Uterus (tissue), 3 donors: ENCODE measurements at regions not wholly inside any gene's neighbourhood (a gene's known extent, or its start where the extent isn't known, plus 50 kb on each side); places are given as distances from the start of the nearest gene placed in this dataset.

Experiments
- DNase-seq, 2 donors: peaks; one replicate each; pipeline ENCODE4 v3.0.0-alpha.2; 2019 to 2020
- H3K27ac ChIP-seq, 2 donors: fragments of 200-600 bp; sonication (generic); 1 replicate in 1 of 2; 2 replicates in 1 of 2; pipeline ENCODE4 v1.5.1; 2016 to 2018
- H3K27me3 ChIP-seq, 2 donors: fragments of 200-600 bp; sonication (generic); one replicate each; pipeline ENCODE4 v1.5.1; 2018 to 2019; ENCODE audit warnings: control low read depth in 1 of 2
- H3K36me3 ChIP-seq, 2 donors: fragments of 200-600 bp; sonication (generic); one replicate each; pipeline ENCODE4 v1.5.1; 2019; ENCODE audit warnings: control low read depth in 1 of 2
- H3K4me1 ChIP-seq, 2 donors: fragments of 200-600 bp; sonication (generic); one replicate each; pipeline ENCODE4 v1.5.1; 2018 to 2019; ENCODE audit warnings: control low read depth in 1 of 2
- H3K4me3 ChIP-seq, 2 donors: fragments of 200-600 bp; sonication (generic); 1 replicate in 1 of 2; 2 replicates in 1 of 2; pipeline ENCODE4 v1.5.1; 2018 to 2019; ENCODE audit warnings: mild to moderate bottlenecking in 1 of 2
- H3K9me3 ChIP-seq, 2 donors: fragments of 200-600 bp; sonication (generic); one replicate each; pipeline ENCODE4 v1.5.1; 2019; ENCODE audit warnings: control low read depth in 1 of 2
- CTCF ChIP-seq, 4 experiments: fragments of 200-600 bp in 2 of 4; fragments of 450-650 bp in 2 of 4; sonication (generic) in 2 of 4; IDR thresholded peaks; one replicate each; pipeline ENCODE4 v1.5.1; 2016 to 2019; ENCODE audit warnings: antibody characterized with exemption in 4 of 4, mild to moderate bottlenecking in 2 of 4, moderate library complexity in 1 of 4
- POLR2A ChIP-seq, 2 donors: fragments of 450-650 bp; IDR thresholded peaks; one replicate each; pipeline ENCODE4 v1.6.1; 2016; ENCODE audit warnings: antibody characterized with exemption in 2 of 2, mild to moderate bottlenecking in 1 of 2, moderate library complexity in 1 of 2
- intact Hi-C: fragments of 100-400 bp; cut with DNase I; formaldehyde crosslinking; loops from one replicate; pipeline ENCODE4 v1.15.1; 2023; ENCODE audit warnings: low total_unique reads
- donor health status: DM: yes; HTN: yes; CAD: no.

- TF ChIP-seq POLR2A (IDR thresholded peaks at IDR 0.05): no peak
- no peak for TF ChIP-seq CTCF (IDR thresholded peaks at IDR 0.05)
- DNase-seq: no peak
- H3K9me3 ChIP-seq: no peaks in the 10 kb centered on the region
- H3K36me3 ChIP-seq: no peaks in the 10 kb centered on the region
- intact Hi-C loops: no loop called here
- no peaks in the 10 kb centered on the region for H3K27me3 ChIP-seq
- no peaks in the 10 kb centered on the region for H3K4me1 ChIP-seq
- peak overlapping the region in 1 of 2 donors; percentile 56 for H3K27ac ChIP-seq
- H3K4me3 ChIP-seq: no peak overlapping the region
These were observed 140.9 kb upstream of the TGFBR2 start for GRCh38 chr3:30465454-30465853.

- no peaks in the 10 kb centered on the region for H3K36me3 ChIP-seq
- no peak for TF ChIP-seq POLR2A (IDR thresholded peaks at IDR 0.05)
- no peak for TF ChIP-seq CTCF (IDR thresholded peaks at IDR 0.05)
- intact Hi-C loops: no loop called here
- no peak overlapping the region for H3K4me3 ChIP-seq
- no peak for DNase-seq
- H3K27ac ChIP-seq: no peak overlapping the region
- H3K27me3 ChIP-seq: no peaks in the 10 kb centered on the region
- H3K9me3 ChIP-seq: no peaks in the 10 kb centered on the region
- no peaks in the 10 kb centered on the region for H3K4me1 ChIP-seq
These were observed 138.7 kb upstream of the TGFBR2 start for GRCh38 chr3:30467596-30468238.

- Histone ChIP-seq H3K9me3 (no peaks in the 10 kb centered on the region), H3K27ac (no peak overlapping the region), H3K36me3 (no peaks in the 10 kb centered on the region), H3K4me3 (no peak overlapping the region), H3K4me1 (no peaks in the 10 kb centered on the region), H3K27me3 (no peaks in the 10 kb centered on the region)
- intact Hi-C loops: no loop called here
- DNase-seq: no peak
- TF ChIP-seq CTCF (IDR thresholded peaks at IDR 0.05) (no peak), POLR2A (IDR thresholded peaks at IDR 0.05) (no peak)
These were observed 137.3 kb upstream of the TGFBR2 start for GRCh38 chr3:30469133-30469532.

GRCh38 chr3:30470496-30470895, 135.9 kb upstream of the TGFBR2 start:
- TF ChIP-seq POLR2A (IDR thresholded peaks at IDR 0.05) (no peak), CTCF (IDR thresholded peaks at IDR 0.05) (no peak)
- H3K4me3 ChIP-seq: no peak overlapping the region
- H3K4me1 ChIP-seq: no peaks in the 10 kb centered on the region
- no peaks in the 10 kb centered on the region for H3K27me3 ChIP-seq
- DNase-seq: no peak
- no peak overlapping the region for H3K27ac ChIP-seq
- H3K36me3 ChIP-seq: no peaks in the 10 kb centered on the region
- intact Hi-C loops: no loop called here
- H3K9me3 ChIP-seq: no peaks in the 10 kb centered on the region

GRCh38 chr3:30471066-30471465, 135.3 kb upstream of the TGFBR2 start:
- H3K27ac ChIP-seq: no peak overlapping the region

More at GRCh38 chr3:30471066-30471465, 135.3 kb upstream of the TGFBR2 start:
- no peak overlapping the region for H3K4me3 ChIP-seq
- no peaks in the 10 kb centered on the region for H3K36me3 ChIP-seq
- H3K4me1 ChIP-seq: no peaks in the 10 kb centered on the region
- DNase-seq: no peak
- intact Hi-C loops: no loop called here
- no peaks in the 10 kb centered on the region for H3K9me3 ChIP-seq
- TF ChIP-seq CTCF (IDR thresholded peaks at IDR 0.05) (no peak), POLR2A (IDR thresholded peaks at IDR 0.05) (no peak)
- H3K27me3 ChIP-seq: no peaks in the 10 kb centered on the region
